GM03348 (cell line): ENCODE measurements at regions not wholly inside any gene's neighbourhood (a gene's known extent, or its start where the extent isn't known, plus 50 kb on each side); places are given as distances from the start of the nearest gene placed in this dataset.

Experiments
- DNase-seq: peaks from one replicate; pipeline ENCODE4 v3.0.0; 2012; ENCODE audit warnings: low spot score

DNA sequence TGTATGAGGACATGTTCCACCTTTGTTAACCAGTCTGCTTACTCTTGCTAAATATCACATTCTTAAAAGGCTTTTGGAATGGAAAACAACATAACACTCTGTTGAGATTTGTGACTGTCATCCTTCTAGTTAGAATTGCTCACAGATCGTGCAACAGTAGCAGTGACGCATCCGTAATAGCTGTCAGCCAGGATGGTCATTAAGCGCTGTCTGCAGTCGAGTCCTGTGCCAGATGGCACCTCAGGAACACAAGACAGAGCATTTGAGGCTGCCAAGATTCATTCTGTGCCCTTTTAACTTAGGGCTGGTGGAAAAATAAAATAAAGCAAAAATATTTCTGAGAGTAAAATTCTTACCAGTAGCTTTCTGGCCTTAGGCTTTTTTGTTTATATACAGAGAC is 348.6 kb downstream of the ANKRD7 start:
- no peak for DNase-seq

- no peak for DNase-seq
Measured at GRCh38 chr7:118575393-118575948, 351.0 kb downstream of the ANKRD7 start.

DNA sequence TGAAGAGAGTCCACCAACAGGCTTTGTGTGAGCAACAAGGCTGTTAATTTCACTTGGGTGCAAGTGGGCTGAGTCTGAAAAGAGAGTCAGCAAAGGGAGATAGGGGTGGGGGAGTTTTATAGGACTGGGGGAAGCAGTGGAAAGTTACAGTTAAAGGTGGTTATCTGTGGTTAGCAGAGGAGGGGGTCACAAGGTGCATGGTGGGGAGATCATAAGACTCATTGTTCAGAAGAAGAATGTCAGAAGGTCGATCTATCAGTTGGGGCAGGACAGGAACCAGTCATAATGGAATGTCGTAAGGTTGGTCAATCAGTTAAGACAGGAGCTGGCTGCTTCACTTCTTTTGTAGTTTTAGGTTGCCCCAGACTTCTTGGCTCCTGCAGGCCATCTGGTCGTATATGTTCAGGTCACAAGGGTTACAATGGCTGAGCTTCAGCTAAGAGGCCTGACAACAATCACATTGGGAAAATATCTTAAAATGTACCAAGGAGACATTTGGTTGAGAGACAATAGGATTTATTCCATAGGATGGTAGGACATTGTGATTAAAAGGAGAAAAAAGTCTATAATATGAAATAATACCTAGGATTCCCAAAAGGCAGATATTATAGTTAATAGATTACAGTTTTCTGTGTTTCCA is 356.4 kb downstream of the ANKRD7 start:
- DNase-seq, result no peak

GRCh38 chr7:118583641-118584040 is 359.1 kb downstream of the ANKRD7 start:
- no peak for DNase-seq

- DNase-seq, result no peak
Measured at GRCh38 chr7:118586248-118586647, 361.7 kb downstream of the ANKRD7 start.

DNA sequence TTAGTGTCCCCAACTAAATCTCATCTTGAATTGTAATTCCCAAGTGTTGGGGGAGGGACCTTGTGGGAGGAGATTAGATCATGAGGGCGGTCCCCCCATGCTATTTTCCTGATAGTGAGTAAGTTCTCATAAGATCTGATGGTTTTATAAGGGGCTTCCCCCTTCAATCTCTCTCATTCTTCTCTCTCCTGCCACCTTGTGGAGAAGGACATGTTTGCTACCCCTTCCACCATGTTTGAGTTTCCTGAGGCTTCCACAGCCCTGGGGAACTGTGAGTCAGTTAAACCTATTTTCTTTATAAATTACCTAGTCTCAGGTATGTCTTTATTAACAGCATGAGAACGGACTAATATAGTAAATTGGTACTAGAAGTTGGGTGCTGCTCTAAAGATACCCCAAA is 365.6 kb downstream of the ANKRD7 start:
- DNase-seq, result no peak

DNA sequence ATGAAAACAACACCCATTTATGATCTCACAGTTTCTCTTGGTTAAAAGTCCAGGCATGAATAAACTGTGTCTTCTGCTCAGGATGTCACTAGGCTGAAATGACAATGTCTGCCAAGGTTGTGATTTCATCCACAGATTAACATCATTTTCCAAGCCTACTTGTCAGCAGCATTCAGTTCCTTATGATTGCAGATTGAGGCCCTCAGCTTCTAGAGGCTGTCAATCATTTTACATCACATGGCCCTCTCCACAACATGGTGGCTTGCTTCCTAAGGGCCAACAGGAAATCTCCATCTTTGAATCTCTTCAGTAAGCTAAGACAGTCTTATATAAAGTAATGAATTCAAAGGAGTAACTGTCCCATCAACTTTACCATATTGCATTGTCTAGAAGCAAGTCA is 377.6 kb downstream of the ANKRD7 start:
- DNase-seq, result no peak

- no peak for DNase-seq
Measured at GRCh38 chr7:118606602-118607001, 382.1 kb downstream of the ANKRD7 start.

GRCh38 chr7:118609207-118609606 is 384.7 kb downstream of the ANKRD7 start:
- no peak for DNase-seq

- no peak for DNase-seq
Measured at GRCh38 chr7:118615681-118616080, 391.2 kb downstream of the ANKRD7 start.

- no peak for DNase-seq
Measured at GRCh38 chr7:118621810-118622360, 397.4 kb downstream of the ANKRD7 start.

DNA sequence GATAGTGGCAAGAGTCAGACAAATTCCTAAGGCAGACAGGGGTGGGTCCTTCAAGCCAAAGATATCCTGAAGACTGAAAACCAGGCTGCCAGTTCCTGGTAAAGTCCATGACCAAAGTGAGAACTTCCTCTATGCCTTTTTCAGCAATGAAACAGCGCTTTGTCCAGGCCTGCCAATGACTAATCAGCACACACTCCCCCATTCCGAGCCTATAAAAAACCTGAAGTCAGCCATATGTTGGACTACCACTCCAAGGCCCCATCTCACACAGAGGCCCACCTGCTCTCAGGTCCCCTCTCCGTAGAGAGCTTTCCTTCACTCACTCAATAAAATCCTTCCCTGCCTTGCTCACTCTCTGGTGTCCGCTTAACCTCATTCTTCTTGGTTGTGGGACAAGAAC is 402.2 kb downstream of the ANKRD7 start:
- DNase-seq, result no peak

DNA sequence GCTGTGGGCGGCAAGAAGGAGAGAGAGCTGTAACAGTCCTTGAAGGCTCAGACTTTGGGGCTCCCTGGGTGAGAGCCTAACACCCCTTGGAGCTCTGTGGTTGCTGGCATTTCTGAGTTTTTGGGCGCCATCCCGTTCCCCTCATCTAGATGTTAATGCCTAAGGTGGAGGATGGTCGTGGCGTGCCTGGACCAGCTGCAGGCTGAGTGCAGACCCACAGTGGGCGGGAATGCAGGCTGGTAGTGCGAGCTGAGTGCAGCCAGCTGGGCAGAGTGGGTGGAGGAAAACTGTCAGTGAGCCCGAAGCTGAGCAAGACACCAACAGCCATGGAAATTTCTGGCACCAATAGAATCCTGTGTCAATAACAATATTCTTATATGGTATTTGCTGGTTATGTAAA is 403.0 kb downstream of the ANKRD7 start:
- no peak for DNase-seq

DNA sequence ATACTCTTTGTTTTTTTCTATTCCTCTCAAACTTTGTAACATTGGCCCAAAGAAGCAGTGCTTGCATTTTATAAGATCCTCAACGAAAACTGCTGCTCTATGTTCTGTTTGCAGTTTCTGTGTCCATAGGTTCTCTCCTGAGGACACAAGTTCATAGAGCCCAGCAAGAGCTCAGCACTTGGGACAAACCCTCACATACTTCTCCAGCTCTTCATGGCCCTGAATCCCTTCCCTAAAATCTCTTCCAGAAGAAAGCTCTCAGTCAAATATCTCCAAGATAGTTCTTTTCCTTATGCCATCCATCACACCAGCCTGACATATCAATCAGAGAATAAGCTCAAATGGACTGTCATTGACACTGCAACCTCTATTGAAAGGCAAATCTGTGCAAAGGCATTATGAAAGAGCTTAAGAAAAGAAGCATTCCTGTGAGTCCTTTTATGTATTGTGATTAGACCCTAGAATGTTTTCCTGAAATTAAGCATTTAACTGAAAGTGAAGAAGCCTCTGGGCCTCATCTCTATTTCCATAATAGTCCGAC is 405.5 kb downstream of the ANKRD7 start:
- DNase-seq, result no peak

DNA sequence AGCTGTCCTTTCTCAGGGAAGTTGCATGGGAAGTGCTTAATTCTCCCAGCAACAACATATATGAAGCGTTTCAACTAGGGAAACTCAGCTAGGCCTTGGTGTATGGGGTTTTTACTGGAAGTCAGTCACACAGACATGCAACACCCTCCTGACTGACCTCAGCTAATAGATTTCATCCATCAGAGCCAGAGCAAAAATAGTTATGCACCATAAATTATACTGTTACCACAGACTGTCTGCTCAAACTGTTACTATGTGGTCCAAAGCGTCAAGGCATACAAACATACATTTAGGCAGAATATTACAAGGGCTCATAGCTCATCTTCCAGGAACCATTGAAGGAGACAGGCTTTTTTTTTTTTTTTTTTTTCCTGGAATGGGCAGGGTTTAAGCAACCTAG is 417.9 kb downstream of the ANKRD7 start:
- DNase-seq, result no peak

DNA sequence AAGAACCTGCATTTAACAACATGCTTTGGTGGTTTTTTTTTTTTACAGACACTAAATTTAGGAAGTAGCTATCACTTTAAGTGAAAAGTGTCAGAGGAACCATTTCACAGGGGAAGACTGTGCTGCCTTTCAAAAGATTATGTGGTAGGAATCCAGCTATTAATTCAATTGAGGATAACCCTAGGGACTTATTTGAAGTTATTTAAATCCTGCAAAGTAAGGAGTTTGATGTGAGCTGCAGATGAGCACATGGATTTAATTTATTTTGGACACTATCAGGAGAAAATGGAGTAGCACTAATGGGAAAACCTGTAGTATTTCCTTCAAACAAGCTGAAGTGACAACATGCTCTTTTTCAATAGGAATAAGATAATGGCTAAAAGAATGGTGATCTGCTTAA is 419.8 kb downstream of the ANKRD7 start:
- DNase-seq, result no peak

GRCh38 chr7:118648002-118648401 is 423.5 kb downstream of the ANKRD7 start:
- DNase-seq, result no peak

DNA sequence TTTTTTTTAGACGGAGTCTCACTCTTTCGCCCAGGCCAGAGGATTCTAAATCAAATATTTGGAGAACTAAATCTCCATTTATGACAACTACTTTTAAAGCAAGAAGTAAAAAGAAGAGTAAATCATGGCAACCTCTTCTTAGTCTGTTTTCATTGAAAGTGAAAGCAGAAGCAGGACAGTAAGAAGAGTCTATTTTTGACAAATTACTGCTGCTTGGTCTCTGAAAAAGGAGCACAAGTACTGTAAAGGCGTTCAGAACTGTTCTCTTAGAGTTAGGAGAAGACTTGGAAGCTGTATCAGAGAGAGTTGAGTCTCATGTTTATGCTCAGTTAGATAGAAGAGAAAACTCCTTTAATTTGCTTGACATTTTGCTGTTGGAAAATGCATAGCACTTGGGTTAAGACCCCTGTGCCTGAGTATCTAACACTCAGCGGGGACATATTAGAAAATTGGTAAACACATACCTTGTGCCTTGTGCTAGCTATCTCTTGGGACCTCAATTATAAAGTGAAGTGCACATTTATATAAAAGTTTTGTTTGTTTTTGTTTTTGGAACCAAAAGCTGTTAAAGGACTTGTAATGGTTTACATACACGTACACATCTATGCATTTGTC is 433.0 kb downstream of the ANKRD7 start:
- DNase-seq, result no peak

- DNase-seq, result no peak
Measured at GRCh38 chr7:118662266-118662665, 437.8 kb downstream of the ANKRD7 start.

- DNase-seq, result no peak
Measured at GRCh38 chr7:118664498-118664897, 440.0 kb downstream of the ANKRD7 start.

GRCh38 chr7:118671149-118671548 is 446.6 kb downstream of the ANKRD7 start:
- DNase-seq, result no peak

- DNase-seq, result no peak
Measured at GRCh38 chr7:118684796-118685195, 460.3 kb downstream of the ANKRD7 start.

- no peak for DNase-seq
Measured at GRCh38 chr7:118689403-118689802, 464.9 kb downstream of the ANKRD7 start.
